Cardiac muscle cell (in vitro differentiated cells and primary cell): ENCODE measurements at regions not wholly inside any gene's neighbourhood (a gene's known extent, or its start where the extent isn't known, plus 50 kb on each side); places are given as distances from the start of the nearest gene placed in this dataset.

Source experiments
- DNase-seq, 2 donors: peaks; one replicate each; pipeline versions ENCODE4 v3.0.0 to v3.0.0-alpha.2; 2010 to 2017; ENCODE audit warnings: low read depth in 1 of 2, low spot score in 1 of 2
- H3K27ac ChIP-seq: fragments of 200-600 bp; sonication (generic); 2 replicates; pipeline ENCODE4 v1.5.1; 2016
- H3K27me3 ChIP-seq: fragments of 200-600 bp; sonication (generic); 2 replicates; pipeline ENCODE4 v1.6.0; 2016; ENCODE audit warnings: control low read depth
- H3K36me3 ChIP-seq: fragments of 200-600 bp; sonication (generic); 2 replicates; pipeline ENCODE4 v1.5.1; 2016; ENCODE audit warnings: control low read depth
- H3K4me1 ChIP-seq: fragments of 200-600 bp; sonication (generic); 2 replicates; pipeline ENCODE4 v1.8.1; 2017; ENCODE audit warnings: low read depth, mild to moderate bottlenecking, mixed run types
- H3K4me3 ChIP-seq: fragments of 200-600 bp; sonication (generic); 2 replicates; pipeline ENCODE4 v1.5.1; 2016; ENCODE audit warnings: mild to moderate bottlenecking
- H3K9me3 ChIP-seq: fragments of 200-600 bp; sonication (generic); 2 replicates; pipeline ENCODE4 v1.5.1; 2017; ENCODE audit warnings: low read depth, mild to moderate bottlenecking, control low read depth
- CTCF ChIP-seq: IDR thresholded peaks from 2 replicates; pipeline ENCODE4 v1.5.1; 2012; ENCODE audit warnings: low read depth, mild to moderate bottlenecking, low read length

- DNase-seq, result no peak
- Histone ChIP-seq H3K9me3 (no peaks in the 10 kb centered on the region), H3K27me3 (no peaks in the 10 kb centered on the region), H3K27ac (no peak overlapping the region), H3K4me1 (no peaks in the 10 kb centered on the region), H3K36me3 (no peaks in the 10 kb centered on the region), H3K4me3 (no peak overlapping the region)
- no peak for TF ChIP-seq CTCF
Measured at GRCh38 chr14:44341116-44341515, 166.0 kb downstream of the FSCB start.

DNA sequence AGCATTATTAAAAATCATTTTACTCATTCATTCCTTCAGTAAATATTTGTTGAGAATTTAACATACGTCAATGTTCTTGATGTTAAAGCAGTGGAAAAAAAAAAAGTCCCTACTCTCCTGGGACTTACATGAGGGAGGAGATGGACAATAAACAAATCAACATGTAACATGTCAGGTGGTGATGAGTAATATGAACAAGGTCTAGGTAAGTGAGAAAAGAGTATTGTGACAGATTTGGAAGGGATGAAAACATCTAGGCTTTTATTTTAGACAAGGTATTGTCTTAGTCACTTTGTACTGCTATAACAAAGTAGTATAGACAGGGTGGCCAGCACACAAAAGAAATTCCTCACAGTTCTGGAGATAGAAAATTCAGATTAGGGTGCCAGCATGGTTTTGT lies 167.2 kb downstream of the FSCB start:
- H3K4me3 ChIP-seq, result no peak overlapping the region
- H3K27ac ChIP-seq, result no peak overlapping the region
- DNase-seq, result no peak
- H3K9me3 ChIP-seq, result no peaks in the 10 kb centered on the region
- no peaks in the 10 kb centered on the region for H3K4me1 ChIP-seq
- no peaks in the 10 kb centered on the region for H3K27me3 ChIP-seq
- H3K36me3 ChIP-seq, result no peaks in the 10 kb centered on the region
- no peak for TF ChIP-seq CTCF

DNA sequence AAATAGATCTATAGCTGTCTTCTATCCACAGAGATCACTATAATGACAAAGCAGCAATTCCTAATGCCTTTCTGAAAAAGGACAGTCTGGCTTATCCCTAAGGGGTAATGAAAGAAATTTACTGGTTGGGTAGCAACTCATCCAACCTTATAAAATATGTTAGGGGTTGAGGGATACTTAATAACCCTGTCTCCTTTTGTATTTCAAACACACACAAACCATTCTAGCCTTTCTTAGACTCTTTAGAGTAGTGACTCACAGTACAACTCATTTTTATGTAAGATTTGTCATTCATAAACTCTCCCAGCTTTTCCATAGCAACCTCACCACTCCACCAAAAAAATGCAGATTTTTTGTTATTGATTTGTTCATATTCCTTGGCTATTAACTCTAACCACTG lies 167.9 kb downstream of the FSCB start:
- H3K27ac ChIP-seq, result no peak overlapping the region
- H3K36me3 ChIP-seq, result no peaks in the 10 kb centered on the region
- TF ChIP-seq CTCF, result no peak
- H3K9me3 ChIP-seq, result no peaks in the 10 kb centered on the region
- no peak for DNase-seq
- no peaks in the 10 kb centered on the region for H3K4me1 ChIP-seq
- no peak overlapping the region for H3K4me3 ChIP-seq
- no peaks in the 10 kb centered on the region for H3K27me3 ChIP-seq

GRCh38 chr14:44317441-44317746 lies 189.7 kb downstream of the FSCB start:
- no peaks in the 10 kb centered on the region for H3K9me3 ChIP-seq
- no peak overlapping the region for H3K27ac ChIP-seq
- H3K27me3 ChIP-seq, result no peaks in the 10 kb centered on the region
- TF ChIP-seq CTCF, result no peak
- H3K36me3 ChIP-seq, result no peaks in the 10 kb centered on the region
- H3K4me1 ChIP-seq, result no peaks in the 10 kb centered on the region
- DNase-seq, result no peak
- H3K4me3 ChIP-seq, result no peak overlapping the region

- Histone ChIP-seq H3K4me3 (no peak overlapping the region), H3K27ac (no peak overlapping the region), H3K9me3 (no peaks in the 10 kb centered on the region), H3K36me3 (no peaks in the 10 kb centered on the region), H3K4me1 (no peaks in the 10 kb centered on the region), H3K27me3 (no peaks in the 10 kb centered on the region)
- no peak for TF ChIP-seq CTCF
- DNase-seq, result peak in 1 of 2 donors; percentile 96
Measured at GRCh38 chr14:44316647-44317440, 190.2 kb downstream of the FSCB start.
